GM21786 (cell line): ENCODE measurements at regions not wholly inside any gene's neighbourhood (a gene's known extent, or its start where the extent isn't known, plus 50 kb on each side); places are given as distances from the start of the nearest gene placed in this dataset.
"Not testable (repeated sequence)": the region's sequence is repeated elsewhere in the genome, so short reads cannot be mapped to it uniquely, and the experiment has no call there.

Experiments used
- ATAC-seq: cut with Tn5 transposase; IDR thresholded peaks from one replicate; pipeline ENCODE4 v1.9.1; 2021; ENCODE audit not compliant: unreplicated experiment

DNA sequence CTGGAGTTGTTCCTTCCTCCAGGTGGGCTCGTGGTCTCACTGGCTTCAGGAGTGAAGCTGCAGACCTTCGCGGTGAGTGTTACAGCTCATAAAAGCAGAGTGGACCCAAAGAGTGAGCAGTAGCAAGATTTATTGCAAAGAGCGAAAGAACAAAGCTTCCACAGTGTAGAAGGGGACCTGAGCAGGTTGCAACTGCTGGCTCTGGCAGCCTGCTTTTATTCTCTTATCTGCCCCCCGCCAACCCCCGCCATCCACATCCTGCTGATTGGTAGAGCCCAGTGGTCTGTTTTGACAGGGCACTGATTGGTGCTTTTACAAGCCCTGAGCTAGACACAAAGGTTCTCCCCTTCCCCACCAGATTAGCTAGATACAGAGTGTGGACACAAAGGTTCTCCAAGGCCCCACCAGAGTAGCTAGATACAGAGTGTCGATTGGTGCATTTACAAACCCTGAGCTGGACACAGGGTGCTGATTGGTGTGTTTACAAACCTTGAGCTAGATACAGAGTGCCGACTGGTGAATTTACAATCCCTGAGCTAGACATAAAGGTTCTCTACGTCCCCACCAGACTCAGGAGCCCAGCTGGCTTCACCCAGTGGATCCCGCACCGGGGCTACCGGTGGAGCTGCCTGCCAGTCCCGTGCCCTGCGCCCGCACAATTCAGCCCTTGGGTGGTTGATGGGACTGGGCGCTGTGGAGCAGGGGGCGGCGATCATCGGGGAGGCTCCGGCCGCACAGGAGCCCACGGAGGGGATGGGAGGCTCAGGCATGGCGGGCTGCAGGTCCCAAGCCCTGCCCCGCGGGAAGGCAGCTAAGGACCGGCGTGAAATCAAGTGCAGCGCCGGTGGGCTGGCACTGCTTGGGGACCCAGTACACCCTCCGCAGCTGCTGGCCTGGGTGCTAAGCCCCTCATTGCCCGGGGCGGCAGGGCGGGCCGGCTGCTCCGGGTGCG lies 999.5 kb upstream of the SPRY2 start:
- ATAC-seq = not testable (repeated sequence)

DNA sequence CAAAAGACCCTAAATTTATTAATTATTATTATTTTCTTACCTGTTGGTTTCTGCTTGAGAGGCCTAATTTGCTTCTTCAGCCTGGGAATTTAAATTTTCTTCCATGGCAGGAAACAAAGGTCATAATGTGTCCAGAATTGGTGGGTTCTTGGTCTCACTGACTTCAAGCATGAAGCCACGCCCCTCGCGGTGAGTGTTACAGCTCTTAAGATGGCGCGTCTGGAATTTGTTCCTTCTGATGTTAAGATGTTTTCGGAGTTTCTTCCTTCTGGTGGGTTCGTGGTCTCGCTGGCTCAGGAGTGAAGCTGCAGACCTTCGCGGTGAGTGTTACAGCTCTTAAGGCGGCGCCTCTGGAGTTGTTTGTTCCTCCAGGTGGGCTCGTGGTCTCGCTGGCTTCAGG lies 998.7 kb upstream of the SPRY2 start:
- not testable (repeated sequence) for ATAC-seq

GRCh38 chr13:81334481-81334880 lies 993.6 kb upstream of the SPRY2 start:
- no peak for ATAC-seq

GRCh38 chr13:81326913-81327312 lies 986.0 kb upstream of the SPRY2 start:
- no peak for ATAC-seq

DNA sequence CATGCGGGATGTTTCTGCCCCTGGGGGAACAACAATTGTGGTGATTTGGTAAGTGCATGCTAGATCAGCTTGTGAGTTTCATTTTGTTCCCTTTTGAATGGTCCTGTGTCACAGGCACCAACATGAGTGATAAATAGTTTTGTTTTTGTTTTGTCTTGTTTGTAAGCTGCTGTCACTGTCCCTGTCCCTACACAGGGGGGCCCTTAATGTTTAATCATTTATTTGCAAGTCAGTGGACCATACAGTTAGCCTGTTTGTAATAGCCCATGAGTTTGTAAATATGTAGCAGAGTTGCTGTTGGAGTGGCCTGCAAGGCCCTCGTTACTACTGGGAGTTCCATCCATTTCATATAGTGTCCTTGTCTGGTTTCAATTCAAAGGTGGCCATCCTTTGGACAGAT lies 979.6 kb upstream of the SPRY2 start:
- ATAC-seq = no peak

DNA sequence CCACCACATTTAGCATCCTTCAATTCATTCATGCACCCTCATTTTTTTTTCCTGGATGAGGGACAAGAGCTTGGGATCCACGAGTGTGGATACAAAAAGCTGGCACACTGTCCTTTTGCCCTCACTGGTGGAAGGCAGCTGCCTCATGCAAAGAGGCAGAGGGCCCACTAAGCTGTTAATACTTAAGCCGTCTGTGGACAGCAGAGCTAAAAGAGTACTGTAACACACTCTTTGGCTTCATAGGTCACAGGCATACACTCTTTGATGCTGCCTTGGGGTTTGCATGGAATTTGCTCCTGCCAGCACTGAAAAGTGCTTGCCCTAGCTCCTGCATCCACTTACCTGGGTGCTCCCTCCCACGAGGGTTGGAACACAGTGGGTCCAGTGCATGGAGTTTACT lies 978.4 kb upstream of the SPRY2 start:
- ATAC-seq = no peak

- no peak for ATAC-seq
Observed at GRCh38 chr13:81318231-81319019, 977.5 kb upstream of the SPRY2 start.

GRCh38 chr13:81314461-81314860 lies 973.5 kb upstream of the SPRY2 start:
- ATAC-seq = no peak

DNA sequence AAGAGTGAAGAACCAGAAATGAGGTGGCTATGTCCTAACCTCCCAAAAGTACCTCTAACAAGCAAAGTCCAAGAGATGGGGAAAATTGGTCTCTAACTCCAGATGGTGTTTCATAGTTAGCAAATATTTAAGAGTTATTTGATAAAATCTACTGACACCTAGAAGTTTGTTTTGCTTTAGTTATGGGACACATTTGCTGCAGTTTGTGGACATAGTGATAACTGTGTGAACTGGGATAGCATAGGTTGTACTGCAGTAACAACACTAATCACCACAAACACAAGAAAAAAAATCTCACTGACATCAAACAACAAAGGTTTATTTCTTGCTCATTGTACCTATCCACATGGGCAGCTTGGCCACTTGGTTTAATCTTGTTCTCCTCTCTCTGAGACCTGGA lies 965.0 kb upstream of the SPRY2 start:
- no peak for ATAC-seq

GRCh38 chr13:81304121-81304659 lies 963.3 kb upstream of the SPRY2 start:
- no peak for ATAC-seq

- ATAC-seq = no peak
Observed at GRCh38 chr13:81302677-81303076, 961.8 kb upstream of the SPRY2 start.

DNA sequence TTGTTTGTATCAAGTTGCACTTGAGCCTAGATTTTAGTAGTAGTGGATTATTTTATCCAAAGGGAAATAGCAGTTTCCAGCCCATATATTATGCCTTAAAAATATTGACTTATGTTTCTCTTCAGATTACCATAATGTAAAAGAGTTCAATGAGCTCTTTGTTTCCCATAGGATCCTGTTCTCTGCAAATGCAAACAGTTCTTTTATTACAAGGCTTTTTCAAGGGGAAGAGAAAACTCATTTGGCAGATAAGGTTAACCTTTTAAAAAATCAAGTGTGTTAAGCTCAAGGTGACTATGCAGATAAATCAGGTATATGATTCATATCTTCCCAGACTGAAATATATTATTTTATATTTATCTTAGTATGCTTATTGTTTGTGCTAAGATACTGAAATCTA lies 961.2 kb upstream of the SPRY2 start:
- no peak for ATAC-seq

GRCh38 chr13:81295177-81295576 lies 954.3 kb upstream of the SPRY2 start:
- no peak for ATAC-seq

DNA sequence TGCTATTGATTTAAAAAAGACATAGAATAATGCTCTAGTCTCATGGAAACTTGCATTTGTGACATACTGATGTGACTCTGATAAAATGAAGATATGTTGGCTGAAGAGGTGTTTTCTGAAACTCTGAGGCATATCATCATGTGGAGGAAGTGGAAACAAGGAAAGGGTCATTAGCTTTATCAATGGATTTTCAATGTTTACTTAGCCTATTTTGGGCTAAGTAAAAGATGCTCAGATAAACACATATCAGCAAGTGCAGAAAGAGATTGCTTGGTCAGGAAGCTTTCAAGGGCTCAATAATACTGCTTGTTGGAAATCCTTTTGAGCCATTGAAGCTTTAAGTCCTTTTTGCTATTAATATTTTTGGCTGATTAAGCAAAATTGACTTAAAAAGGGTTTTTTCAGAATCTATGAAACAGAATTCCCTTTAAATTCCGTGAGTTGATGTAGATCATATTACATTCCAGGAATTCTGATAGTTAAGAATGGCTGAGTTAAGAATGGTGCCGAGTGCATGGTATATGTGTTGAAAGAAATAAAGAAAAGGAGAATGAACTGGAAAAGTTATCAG lies 952.8 kb upstream of the SPRY2 start:
- no peak for ATAC-seq

- ATAC-seq = no peak
Observed at GRCh38 chr13:81283561-81283960, 942.6 kb upstream of the SPRY2 start.

DNA sequence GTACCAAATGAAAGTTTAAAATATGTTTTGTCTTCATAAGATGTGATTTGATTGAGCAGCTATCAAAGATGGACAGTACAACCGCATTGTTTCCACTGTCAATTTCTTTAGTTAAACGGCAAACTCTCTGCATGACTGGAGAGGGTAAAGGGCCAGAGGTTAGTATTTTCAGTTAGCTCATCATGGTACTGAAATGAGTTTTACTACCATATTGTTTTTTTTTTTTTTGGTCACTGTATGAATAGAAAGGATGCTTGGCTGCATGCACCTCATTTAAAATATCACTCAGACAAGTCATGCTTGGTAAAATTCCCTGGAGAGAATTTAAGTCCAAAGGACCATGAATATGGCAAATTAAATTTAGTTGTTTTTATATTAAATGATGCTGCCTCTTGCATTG lies 942.1 kb upstream of the SPRY2 start:
- ATAC-seq = peak; percentile 30

- no peak for ATAC-seq
Observed at GRCh38 chr13:81275666-81276258, 934.8 kb upstream of the SPRY2 start.

DNA sequence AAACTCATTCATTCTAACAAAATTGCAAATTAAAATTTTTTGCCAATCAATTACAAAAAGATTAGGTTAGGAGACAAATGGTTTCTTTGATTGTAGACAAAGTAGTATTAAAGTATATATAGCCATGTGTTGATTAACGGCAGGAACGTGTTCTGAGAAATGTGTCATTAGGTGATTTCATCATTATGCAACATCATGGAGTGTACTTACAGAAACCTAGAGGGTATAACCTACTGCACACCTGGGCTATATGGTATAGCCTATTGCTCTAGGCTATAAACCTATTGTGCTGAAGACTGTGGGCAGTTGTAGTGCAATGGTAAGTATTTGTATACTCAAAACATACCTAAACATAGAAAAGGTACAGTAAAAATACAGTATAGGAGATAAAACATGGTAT lies 906.8 kb upstream of the SPRY2 start:
- no peak for ATAC-seq

GRCh38 chr13:81246556-81246955 lies 905.6 kb upstream of the SPRY2 start:
- no peak for ATAC-seq

DNA sequence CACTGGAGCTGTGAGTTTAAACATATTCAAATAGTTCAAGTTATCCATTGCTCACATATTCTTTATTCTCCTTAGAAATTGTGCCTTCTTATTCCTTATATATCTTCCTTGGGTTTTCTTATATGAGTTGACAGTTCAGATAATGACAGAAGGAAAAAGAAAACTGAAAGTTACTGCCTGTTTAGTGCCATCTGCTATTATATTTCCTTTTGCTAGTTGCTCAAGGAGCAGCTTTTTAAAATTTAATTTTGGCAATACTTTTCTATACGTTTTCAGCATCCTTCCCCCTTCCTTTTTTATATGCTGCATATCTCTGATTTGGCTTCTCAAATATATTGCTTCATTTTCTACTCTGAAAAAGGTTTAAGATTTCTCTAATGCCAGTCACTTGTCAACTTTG lies 903.1 kb upstream of the SPRY2 start:
- no peak for ATAC-seq

- ATAC-seq = no peak
Observed at GRCh38 chr13:81230386-81230785, 889.5 kb upstream of the SPRY2 start.
